Activated gamma-delta T cell (primary cell): ENCODE measurements at regions not wholly inside any gene's neighbourhood (a gene's known extent, or its start where the extent isn't known, plus 50 kb on each side); places are given as distances from the start of the nearest gene placed in this dataset.
"Not testable (repeated sequence)": the region's sequence is repeated elsewhere in the genome, so short reads cannot be mapped to it uniquely, and the experiment has no call there.

Experiments
- DNase-seq: peaks from one replicate; lab custom pipeline; 2025; lab: John Stamatoyannopoulos, UW

GRCh38 chrX:84858771-84859170 is 144.9 kb upstream of the APOOL start:
- DNase-seq: not testable (repeated sequence)

GRCh38 chrX:84865113-84865512 is 138.6 kb upstream of the APOOL start:
- no peak for DNase-seq

- DNase-seq: not testable (repeated sequence)
These were observed 133.4 kb upstream of the APOOL start for GRCh38 chrX:84870281-84870680.

- not testable (repeated sequence) for DNase-seq
These were observed 131.4 kb upstream of the APOOL start for GRCh38 chrX:84872160-84872771.

GRCh38 chrX:84873176-84873575 is 130.5 kb upstream of the APOOL start:
- DNase-seq: no peak

GRCh38 chrX:84876876-84877275 is 126.8 kb upstream of the APOOL start:
- no peak for DNase-seq

GRCh38 chrX:84893897-84894296 is 109.8 kb upstream of the APOOL start:
- no peak for DNase-seq

- DNase-seq: no peak
These were observed 96.2 kb upstream of the APOOL start for GRCh38 chrX:84907324-84907968.

- DNase-seq: no peak
These were observed 94.5 kb upstream of the APOOL start for GRCh38 chrX:84909151-84909550.

GRCh38 chrX:84924624-84925023 is 79.1 kb upstream of the APOOL start:
- no peak for DNase-seq

GRCh38 chrX:84932814-84933213 is 70.9 kb upstream of the APOOL start:
- no peak for DNase-seq

GRCh38 chrX:84933956-84934556 is 69.6 kb upstream of the APOOL start:
- peak; percentile 12 for DNase-seq
